ENCODE measurements at regions not wholly inside any gene's neighbourhood (a gene's known extent, or its start where the extent isn't known, plus 50 kb on each side); places are given as distances from the start of the nearest gene placed in this dataset.
A peak's percentile ranks its signal among the peaks of the same experiment; 100 is the strongest.
"Not testable (repeated sequence)": the region's sequence is repeated elsewhere in the genome, so short reads cannot be mapped to it uniquely, and the experiment has no call there.

DNA sequence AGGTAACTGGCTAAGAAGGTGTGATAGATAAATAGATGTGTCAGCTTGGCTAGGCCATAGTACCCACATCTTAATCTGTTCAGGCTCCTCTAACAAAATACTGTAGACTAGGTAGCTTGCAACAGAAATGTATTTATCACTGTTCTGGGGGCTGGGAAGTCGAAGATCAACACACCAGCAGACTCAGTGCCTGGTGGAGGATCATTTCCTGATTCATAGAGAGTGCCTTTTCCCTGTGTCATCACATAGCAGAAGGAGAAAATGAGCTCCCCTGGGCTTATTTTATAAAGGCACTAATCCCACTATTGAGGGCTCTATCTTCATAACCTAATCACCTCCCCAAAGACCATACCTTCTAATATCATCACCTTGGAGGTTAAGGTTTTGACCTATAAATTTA lies 532.7 kb upstream of the OLFM3 start:
- DNase-seq (ENCODE audit: low spot score), result no peak

DNA sequence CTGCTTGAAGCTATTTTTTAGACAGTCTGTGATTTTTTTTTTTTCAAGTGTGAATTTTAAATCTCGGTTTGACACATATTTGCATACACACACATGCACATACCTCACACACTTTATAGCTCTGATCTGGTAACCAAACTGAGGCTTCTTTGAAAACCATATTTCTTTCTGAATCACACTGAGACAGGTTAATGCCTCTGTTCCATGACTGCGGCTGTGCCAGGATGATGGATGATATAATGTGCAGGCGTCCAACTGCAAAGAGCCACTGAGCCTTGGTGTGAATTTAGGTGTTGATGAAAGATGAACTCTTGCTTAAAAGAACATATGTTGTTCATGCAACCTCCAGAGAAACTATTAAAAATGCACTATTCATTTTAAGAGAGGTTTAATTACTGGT lies 504.0 kb upstream of the OLFM3 start:
- DNase-seq (ENCODE audit: low spot score), result no peak

DNA sequence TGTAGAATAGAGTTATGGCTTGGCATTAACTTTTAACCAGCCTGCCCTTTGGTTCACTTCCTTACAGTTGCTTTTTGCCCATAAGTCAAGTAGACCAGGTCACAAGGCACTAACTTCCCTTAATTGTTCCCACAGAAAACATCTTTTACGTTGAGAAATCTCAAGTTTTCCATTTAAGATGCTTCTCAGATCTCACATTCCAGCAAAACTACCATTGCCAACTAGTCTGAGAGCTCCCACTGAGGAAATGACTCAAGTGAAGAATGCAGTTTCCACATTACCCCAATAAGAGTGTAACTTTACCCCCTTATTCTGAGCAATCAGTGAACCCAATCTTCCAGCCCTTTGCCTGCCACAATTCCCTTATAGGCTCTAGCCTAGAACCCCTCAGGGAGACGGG lies 502.2 kb upstream of the OLFM3 start:
- DNase-seq (ENCODE audit: low spot score), result no peak

DNA sequence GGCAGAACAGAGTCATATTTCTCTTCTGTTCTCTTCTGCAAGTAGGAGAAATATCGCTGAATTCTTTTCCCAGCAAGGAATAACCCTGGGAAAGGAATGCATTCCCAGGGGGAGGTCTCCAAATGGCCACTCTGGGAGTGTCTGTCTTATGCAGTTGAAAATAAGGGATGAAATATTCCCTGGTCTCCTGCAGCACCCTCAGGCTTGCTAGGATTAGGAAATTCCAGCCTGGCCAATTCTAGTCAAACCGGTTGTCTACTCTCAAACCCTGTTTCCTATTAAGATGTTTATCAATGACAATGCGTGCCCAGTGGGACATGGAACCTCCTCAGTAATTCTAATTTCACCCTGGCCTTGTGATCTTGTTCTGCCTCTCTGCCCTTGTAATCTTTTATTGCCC lies 501.1 kb upstream of the OLFM3 start:
- DNase-seq (ENCODE audit: low spot score), result not testable (repeated sequence)

DNA sequence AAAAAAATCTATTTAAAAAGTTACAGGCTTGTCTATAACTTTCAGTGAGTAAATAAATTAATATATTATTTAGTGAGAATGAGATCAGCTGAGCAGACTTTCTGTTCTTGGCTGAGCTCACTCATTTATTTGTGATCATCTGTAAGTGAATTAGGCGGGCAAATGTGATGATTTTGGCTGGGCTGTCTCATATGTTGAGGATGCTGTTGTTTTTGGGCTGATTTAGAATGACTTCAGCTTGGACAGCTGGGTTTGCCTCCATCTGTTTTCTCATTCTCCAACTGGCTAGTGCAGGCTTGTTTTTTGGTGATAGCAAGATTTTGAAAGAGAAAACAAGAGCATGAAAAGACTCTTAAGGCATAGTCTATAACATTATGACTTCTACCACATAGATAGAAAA lies 475.8 kb upstream of the OLFM3 start:
- DNase-seq (ENCODE audit: low spot score), result no peak

DNA sequence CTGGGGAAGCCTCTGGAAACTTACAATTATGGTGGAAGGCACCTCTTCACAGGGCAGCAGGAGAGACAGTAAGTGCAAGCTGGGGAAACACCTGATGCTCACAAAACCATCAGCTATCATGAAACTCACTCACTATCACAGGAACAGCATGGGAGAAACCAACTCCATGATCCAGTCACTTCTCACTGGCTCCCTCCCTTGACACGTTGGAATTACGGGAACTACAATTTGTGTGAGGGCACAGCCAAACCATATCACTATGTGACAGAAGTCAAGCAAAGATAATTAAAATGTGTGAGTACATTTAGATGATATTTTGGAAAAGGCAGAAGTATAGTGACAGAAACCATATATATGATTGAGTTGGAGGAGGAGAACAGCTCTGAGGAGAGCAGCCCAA lies 474.0 kb upstream of the OLFM3 start:
- no peak for DNase-seq (ENCODE audit: low spot score)

DNA sequence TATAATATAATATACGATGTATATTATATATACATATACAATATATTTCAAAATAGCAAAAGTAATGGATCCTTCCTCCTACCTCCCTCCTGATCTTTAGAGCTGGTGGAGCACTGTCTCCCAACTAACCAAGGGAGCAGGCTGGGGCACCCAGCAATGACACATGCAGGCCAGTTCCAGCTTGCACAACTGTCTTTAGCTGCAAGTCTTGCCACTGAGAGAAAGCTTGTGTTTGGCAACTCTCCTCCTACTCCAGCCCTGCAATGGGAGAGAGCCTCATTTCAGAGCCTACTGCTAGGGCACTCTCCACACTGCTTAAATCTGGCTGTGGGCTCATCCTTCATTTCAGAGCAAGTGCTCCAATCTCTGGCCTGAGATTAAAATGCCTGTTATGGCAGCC lies 469.8 kb upstream of the OLFM3 start:
- no peak for DNase-seq (ENCODE audit: low spot score)

DNA sequence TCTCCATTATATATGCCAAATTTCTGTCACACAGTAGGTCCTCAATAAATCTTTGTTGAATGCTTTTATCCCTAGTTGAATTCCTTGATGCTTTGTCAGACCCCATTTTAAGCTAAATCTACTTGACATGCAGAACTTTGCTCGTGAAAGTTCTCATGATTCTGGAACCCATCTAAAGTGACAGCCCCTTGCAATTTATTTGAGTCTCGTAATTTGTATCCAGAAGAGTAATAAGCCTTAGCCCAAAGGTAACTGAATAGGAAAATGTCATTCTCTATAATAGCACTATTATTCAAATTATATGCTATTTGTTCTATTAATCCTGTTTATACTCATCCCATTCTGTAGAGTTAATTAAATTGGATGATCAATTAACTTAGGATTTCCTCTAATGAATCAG lies 466.6 kb upstream of the OLFM3 start:
- peak; percentile 27 for DNase-seq (ENCODE audit: low spot score)

DNA sequence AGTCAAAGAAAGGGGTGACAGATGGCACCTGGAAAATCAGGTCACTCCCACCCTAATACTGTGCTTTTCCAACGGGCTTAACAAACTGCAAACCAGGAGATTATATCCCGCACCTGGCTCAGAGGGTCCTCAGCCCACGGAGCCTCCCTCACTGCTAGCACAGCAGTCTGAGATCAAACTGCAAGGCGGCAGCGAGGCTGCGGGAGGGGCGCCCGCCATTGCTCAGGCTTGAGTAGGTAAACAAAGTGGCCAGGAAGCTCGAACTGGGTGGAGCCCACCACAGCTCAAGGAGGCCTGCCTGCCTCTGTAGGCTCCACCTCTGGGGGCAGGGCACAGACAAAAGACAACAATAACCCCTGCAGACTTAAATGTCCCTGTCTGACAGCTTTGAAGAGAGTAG lies 445.6 kb upstream of the OLFM3 start:
- DNase-seq (ENCODE audit: low spot score), result not testable (repeated sequence)

DNA sequence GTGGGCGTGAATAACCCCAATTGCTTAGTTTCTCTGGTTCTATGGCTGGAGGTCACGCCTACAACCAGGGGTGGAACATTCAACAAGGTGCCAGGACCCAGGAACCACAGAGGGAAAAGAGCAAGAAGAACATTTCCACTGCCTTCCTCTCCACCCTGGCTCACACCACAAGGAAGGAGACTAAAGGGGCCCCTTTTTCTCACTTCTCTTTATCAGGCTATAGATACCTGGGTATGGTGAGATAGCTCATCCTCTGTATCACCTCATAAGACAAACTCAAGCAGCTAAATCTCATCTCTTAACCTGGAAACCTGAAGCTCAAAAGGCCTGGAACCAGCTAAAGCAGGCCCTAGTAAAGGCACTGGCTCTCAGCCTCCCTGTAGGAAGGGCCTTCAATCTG lies 438.8 kb upstream of the OLFM3 start:
- no peak for DNase-seq (ENCODE audit: low spot score)

DNA sequence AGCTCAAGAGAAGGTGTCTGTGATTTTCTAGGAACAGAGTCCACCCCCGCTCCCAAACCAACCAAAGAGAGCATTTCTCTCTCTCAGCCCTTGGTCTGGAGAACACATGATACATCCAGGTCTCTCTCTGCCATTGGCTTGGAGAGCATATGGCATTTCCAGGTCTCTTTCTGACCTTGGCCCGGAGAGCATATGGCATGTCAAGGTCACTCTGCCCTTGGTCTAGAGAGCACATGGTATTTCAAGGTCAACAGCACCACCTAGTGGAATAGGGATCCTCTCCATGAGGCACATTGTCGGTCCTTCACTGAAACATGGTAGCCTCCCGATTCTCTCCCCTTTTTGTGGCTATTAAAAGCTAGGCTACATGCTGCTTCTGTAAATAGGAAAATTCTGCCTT lies 437.7 kb upstream of the OLFM3 start:
- peak; percentile 53 for DNase-seq (ENCODE audit: low spot score)

DNA sequence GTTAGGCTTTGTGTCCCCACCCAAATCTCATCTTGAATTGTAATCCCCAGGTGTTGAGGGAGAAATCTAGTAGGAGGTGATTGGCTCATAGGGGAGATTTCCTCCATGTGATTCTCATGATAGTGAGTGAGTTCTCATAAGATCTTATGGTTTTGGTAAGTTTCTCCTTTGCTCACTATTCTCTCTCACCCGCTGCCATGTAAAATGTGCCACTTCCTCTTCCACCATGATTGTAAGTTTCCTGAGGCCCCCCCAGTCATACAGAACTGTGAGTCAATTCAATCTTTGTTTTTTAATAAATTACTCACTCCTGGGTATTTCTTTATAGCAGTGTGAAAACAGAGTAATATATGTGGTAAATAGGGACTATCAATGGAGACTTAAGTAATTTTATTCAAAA lies 434.5 kb upstream of the OLFM3 start:
- no peak for DNase-seq (ENCODE audit: low spot score)

DNA sequence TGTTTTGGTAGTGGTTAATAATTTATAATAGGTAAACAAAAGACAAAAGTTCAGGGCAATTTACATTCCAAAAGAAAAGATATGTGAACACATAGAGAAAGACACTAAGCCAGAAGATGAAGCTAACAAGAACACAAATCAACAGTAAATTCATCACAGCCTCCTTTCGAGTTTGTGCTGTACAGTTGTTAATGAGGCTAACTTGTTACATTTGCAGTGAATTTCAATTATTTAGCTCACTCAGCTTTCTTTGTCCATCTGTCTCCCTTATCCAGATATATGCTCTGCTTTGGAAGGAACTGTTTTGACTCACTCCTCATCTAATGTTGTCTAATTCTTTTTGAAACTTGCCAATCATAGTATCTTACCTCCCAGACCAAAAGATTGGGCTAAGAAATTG lies 423.3 kb upstream of the OLFM3 start:
- DNase-seq (ENCODE audit: low spot score), result no peak

All from A172 (cell line).